ENCODE measurements at regions not wholly inside any gene's neighbourhood (a gene's known extent, or its start where the extent isn't known, plus 50 kb on each side); places are given as distances from the start of the nearest gene placed in this dataset.

- TF ChIP-seq CTCF (IDR thresholded peaks at IDR 0.05) (no peak), POLR2A (IDR thresholded peaks at IDR 0.05; ENCODE audit: low read depth) (no peak), POLR2AphosphoS5 (IDR thresholded peaks at IDR 0.05) (no peak), EP300 (IDR thresholded peaks at IDR 0.05) (no peak)
Measured at GRCh38 chr4:135532132-135532531, 1330.5 kb upstream of the PABPC4L start.
